ENCODE measurements at regions not wholly inside any gene's neighbourhood (a gene's known extent, or its start where the extent isn't known, plus 50 kb on each side); places are given as distances from the start of the nearest gene placed in this dataset.

DNA sequence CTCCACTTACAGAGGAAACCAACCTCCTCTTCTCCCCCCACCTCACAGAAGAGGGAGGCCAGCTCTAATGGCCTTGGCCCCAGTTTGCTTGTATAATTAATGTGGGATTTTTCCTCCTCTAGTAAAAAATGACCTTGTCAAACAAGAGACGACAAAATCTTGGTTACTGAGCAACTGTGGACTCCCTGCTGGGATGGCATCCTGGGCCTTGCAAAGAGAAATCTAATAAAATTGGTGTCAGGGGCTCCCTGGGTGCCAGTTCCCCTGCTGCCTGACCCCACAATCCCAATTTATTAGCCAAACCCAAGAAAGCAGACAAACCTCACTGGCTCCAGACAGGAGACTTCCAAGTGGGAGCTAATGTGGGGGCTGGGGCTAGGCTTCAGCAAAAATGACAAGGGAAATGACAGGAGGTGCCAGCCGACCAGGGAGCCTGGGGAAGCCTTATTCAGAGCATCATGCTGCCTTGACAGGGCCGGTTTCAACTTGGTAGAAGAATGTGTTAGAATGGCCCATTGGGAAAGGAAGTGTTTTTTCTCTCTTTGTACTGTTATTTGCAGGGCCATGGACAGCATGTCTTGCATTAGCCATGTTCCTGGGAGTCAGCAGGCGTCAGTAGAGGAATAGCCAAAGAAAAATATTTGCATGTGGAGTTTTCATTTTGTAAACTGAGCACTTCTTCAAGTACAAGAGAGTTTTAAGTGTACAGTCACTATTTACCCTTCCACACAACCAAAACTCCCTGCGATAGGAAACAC, 816.9 kb downstream of the DHX35 start:
- TF ChIP-seq ZNF529 (tag by site-specific recombination; IDR thresholded peaks at IDR 0.05; ENCODE audit: insufficient replicate concordance) (no peak), ZNF24 (tag by site-specific recombination; IDR thresholded peaks at IDR 0.05) (no peak), ZNF585B (tag by site-specific recombination; IDR thresholded peaks at IDR 0.05) (no peak), SP2 (tag by site-specific recombination; IDR thresholded peaks at IDR 0.05) (no peak)
- TF ChIP-seq, protein P1, sequence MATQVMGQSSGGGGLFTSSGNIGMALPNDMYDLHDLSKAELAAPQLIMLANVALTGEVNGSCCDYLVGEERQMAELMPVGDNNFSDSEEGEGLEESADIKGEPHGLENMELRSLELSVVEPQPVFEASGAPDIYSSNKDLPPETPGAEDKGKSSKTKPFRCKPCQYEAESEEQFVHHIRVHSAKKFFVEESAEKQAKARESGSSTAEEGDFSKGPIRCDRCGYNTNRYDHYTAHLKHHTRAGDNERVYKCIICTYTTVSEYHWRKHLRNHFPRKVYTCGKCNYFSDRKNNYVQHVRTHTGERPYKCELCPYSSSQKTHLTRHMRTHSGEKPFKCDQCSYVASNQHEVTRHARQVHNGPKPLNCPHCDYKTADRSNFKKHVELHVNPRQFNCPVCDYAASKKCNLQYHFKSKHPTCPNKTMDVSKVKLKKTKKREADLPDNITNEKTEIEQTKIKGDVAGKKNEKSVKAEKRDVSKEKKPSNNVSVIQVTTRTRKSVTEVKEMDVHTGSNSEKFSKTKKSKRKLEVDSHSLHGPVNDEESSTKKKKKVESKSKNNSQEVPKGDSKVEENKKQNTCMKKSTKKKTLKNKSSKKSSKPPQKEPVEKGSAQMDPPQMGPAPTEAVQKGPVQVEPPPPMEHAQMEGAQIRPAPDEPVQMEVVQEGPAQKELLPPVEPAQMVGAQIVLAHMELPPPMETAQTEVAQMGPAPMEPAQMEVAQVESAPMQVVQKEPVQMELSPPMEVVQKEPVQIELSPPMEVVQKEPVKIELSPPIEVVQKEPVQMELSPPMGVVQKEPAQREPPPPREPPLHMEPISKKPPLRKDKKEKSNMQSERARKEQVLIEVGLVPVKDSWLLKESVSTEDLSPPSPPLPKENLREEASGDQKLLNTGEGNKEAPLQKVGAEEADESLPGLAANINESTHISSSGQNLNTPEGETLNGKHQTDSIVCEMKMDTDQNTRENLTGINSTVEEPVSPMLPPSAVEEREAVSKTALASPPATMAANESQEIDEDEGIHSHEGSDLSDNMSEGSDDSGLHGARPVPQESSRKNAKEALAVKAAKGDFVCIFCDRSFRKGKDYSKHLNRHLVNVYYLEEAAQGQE (tag by site-specific recombination; IDR thresholded peaks at IDR 0.05) = no peak
- TF ChIP-seq, protein P2, sequence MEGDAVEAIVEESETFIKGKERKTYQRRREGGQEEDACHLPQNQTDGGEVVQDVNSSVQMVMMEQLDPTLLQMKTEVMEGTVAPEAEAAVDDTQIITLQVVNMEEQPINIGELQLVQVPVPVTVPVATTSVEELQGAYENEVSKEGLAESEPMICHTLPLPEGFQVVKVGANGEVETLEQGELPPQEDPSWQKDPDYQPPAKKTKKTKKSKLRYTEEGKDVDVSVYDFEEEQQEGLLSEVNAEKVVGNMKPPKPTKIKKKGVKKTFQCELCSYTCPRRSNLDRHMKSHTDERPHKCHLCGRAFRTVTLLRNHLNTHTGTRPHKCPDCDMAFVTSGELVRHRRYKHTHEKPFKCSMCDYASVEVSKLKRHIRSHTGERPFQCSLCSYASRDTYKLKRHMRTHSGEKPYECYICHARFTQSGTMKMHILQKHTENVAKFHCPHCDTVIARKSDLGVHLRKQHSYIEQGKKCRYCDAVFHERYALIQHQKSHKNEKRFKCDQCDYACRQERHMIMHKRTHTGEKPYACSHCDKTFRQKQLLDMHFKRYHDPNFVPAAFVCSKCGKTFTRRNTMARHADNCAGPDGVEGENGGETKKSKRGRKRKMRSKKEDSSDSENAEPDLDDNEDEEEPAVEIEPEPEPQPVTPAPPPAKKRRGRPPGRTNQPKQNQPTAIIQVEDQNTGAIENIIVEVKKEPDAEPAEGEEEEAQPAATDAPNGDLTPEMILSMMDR (tag by site-specific recombination; IDR thresholded peaks at IDR 0.05) = no peak

All from HEK293 (cell line).